ENCODE measurements at regions not wholly inside any gene's neighbourhood (a gene's known extent, or its start where the extent isn't known, plus 50 kb on each side); places are given as distances from the start of the nearest gene placed in this dataset.

DNA sequence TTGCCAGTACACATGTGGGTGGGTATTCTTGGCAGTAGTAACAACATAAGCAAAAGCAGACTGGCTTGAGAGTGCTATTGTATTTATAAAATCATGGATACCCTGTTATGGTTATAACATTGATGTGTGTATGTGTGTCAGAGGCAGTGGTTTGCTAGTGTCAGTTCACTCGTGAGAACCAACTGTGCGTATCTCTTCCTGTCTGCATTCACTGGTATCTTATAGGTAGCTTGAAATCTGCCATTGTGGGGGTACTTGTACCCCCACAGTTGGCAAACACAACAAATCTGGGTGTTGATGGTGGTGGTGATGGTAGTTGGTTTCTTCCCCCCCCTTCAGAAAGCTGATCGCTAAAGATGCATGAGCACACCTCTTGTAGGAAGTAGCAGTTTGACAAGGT is 355.8 kb upstream of the SATB1 start:
- TF ChIP-seq, protein P1, sequence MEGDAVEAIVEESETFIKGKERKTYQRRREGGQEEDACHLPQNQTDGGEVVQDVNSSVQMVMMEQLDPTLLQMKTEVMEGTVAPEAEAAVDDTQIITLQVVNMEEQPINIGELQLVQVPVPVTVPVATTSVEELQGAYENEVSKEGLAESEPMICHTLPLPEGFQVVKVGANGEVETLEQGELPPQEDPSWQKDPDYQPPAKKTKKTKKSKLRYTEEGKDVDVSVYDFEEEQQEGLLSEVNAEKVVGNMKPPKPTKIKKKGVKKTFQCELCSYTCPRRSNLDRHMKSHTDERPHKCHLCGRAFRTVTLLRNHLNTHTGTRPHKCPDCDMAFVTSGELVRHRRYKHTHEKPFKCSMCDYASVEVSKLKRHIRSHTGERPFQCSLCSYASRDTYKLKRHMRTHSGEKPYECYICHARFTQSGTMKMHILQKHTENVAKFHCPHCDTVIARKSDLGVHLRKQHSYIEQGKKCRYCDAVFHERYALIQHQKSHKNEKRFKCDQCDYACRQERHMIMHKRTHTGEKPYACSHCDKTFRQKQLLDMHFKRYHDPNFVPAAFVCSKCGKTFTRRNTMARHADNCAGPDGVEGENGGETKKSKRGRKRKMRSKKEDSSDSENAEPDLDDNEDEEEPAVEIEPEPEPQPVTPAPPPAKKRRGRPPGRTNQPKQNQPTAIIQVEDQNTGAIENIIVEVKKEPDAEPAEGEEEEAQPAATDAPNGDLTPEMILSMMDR (conservative IDR thresholded peaks at IDR 0.05; ENCODE audit: low read depth, low read length), result no peak
- TF ChIP-seq EZH2 (IDR thresholded peaks at IDR 0.05; ENCODE audit: borderline replicate concordance, low read depth, low read length, poor library complexity, severe bottlenecking), result no peak
- ChIA-PET POLR2A (ENCODE audit: low non-redundant PET) (no interaction called here), CTCF (no interaction called here)
- Histone ChIP-seq H3K4me3 (ENCODE audit: low read depth, low read length, poor library complexity, severe bottlenecking) (no peak overlapping the region), H3K27me3 (replicated peaks; ENCODE audit: insufficient read depth, low read depth, low read length, poor library complexity) (no peaks in the 10 kb centered on the region), H3K4me1 (ENCODE audit: insufficient read depth, low read length, poor library complexity, severe bottlenecking) (no peaks in the 10 kb centered on the region), H3K27ac (ENCODE audit: low read depth, low read length, poor library complexity, severe bottlenecking) (no peak overlapping the region), H3K36me3 (ENCODE audit: insufficient read depth, low read length, poor library complexity, severe bottlenecking) (no peaks in the 10 kb centered on the region), H3K9me3 (ENCODE audit: low read depth, low read length, poor library complexity, severe bottlenecking) (no peaks in the 10 kb centered on the region)
- no TSS peak for BruUV-seq (replicated peaks)
- DNase-seq (ENCODE audit: low spot score), result no peak
- intact Hi-C loops (cut with micrococcal nuclease; ENCODE audit: unreplicated experiment), result no loop called here

DNA sequence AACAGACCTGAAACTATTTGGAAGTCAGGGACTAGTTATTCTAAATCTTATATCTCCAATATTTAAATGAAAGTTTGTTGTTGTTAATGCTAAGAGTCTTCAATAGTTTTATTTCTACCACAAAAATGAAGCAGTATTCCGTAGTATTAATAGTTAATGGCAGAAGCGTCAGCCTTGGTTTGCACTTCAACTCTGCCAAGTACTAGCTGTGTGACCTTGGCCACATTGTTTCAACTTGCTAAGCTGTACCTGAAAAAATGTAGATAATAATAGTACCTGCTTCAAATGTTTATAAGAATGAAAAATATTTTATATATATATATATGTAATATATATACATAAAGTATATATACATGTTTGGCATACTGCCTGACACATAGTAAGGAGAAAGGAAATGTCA is 354.6 kb upstream of the SATB1 start:
- no TSS peak for BruUV-seq (replicated peaks)
- ChIA-PET CTCF (no interaction called here), POLR2A (ENCODE audit: low non-redundant PET) (interaction anchor here (0.7 kb wide), 1 partner anchor 153 kb away, joined by 5 read pairs; no protein-coding TSS in a partner anchor)
- intact Hi-C loops (cut with micrococcal nuclease; ENCODE audit: unreplicated experiment), result no loop called here
- no peak overlapping the region for H3K4me3 ChIP-seq (ENCODE audit: low read depth, low read length, poor library complexity, severe bottlenecking)
- no peaks in the 10 kb centered on the region for H3K36me3 ChIP-seq (ENCODE audit: insufficient read depth, low read length, poor library complexity, severe bottlenecking)
- no peak overlapping the region for H3K27ac ChIP-seq (ENCODE audit: low read depth, low read length, poor library complexity, severe bottlenecking)
- H3K27me3 ChIP-seq (replicated peaks; ENCODE audit: insufficient read depth, low read depth, low read length, poor library complexity), result no peaks in the 10 kb centered on the region
- H3K4me1 ChIP-seq (ENCODE audit: insufficient read depth, low read length, poor library complexity, severe bottlenecking), result no peaks in the 10 kb centered on the region
- no peak for TF ChIP-seq EZH2 (IDR thresholded peaks at IDR 0.05; ENCODE audit: borderline replicate concordance, low read depth, low read length, poor library complexity, severe bottlenecking)
- TF ChIP-seq, protein P1 (conservative IDR thresholded peaks at IDR 0.05; ENCODE audit: low read depth, low read length), result no peak
- DNase-seq (ENCODE audit: low spot score), result no peak
- no peaks in the 10 kb centered on the region for H3K9me3 ChIP-seq (ENCODE audit: low read depth, low read length, poor library complexity, severe bottlenecking)

DNA sequence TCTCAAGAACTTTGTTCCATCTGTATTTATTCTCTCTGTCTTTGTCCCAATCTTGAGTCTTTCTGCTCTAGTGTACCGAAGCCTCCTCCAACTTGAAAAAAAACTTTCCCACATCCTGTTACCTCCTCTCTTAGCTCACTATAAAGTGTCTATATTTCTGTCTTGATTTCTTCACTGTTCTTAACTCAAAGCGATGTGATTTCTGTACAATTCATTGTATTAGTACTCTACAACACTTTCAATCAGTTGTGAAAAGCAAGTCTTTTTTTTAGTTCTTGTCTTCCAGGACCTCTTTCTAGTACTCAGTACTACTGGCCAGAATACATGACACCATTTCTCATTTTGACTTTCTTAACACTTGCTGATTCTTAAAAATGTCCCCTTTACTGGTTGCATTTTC is 353.5 kb upstream of the SATB1 start:
- BruUV-seq (replicated peaks), result no TSS peak
- CTCF ChIA-PET, result no interaction called here
- intact Hi-C loops (cut with micrococcal nuclease; ENCODE audit: unreplicated experiment), result no loop called here

More for the DNA sequence above, 353.5 kb upstream of the SATB1 start:
- Histone ChIP-seq H3K9me3 (ENCODE audit: low read depth, low read length, poor library complexity, severe bottlenecking) (no peaks in the 10 kb centered on the region), H3K27ac (ENCODE audit: low read depth, low read length, poor library complexity, severe bottlenecking) (no peak overlapping the region), H3K36me3 (ENCODE audit: insufficient read depth, low read length, poor library complexity, severe bottlenecking) (no peaks in the 10 kb centered on the region), H3K4me3 (ENCODE audit: low read depth, low read length, poor library complexity, severe bottlenecking) (no peak overlapping the region), H3K27me3 (replicated peaks; ENCODE audit: insufficient read depth, low read depth, low read length, poor library complexity) (no peaks in the 10 kb centered on the region), H3K4me1 (ENCODE audit: insufficient read depth, low read length, poor library complexity, severe bottlenecking) (no peaks in the 10 kb centered on the region)
- POLR2A ChIA-PET (ENCODE audit: low non-redundant PET), result no interaction called here
- TF ChIP-seq EZH2 (IDR thresholded peaks at IDR 0.05; ENCODE audit: borderline replicate concordance, low read depth, low read length, poor library complexity, severe bottlenecking), result no peak
- TF ChIP-seq, protein P1 (conservative IDR thresholded peaks at IDR 0.05; ENCODE audit: low read depth, low read length), result no peak
- DNase-seq (ENCODE audit: low spot score), result no peak
